Smooth muscle cell (in vitro differentiated cells): ENCODE measurements at regions not wholly inside any gene's neighbourhood (a gene's known extent, or its start where the extent isn't known, plus 50 kb on each side); places are given as distances from the start of the nearest gene placed in this dataset.

Experiments used
- DNase-seq: peaks from one replicate; lab custom pipeline; 2025; ENCODE audit not compliant: unreplicated experiment; lab: John Stamatoyannopoulos, UW
- H2AFZ ChIP-seq: fragments of 200-600 bp; sonication (generic); 2 replicates; pipeline ENCODE4 v1.6.0; 2016; ENCODE audit warnings: antibody characterized with exemption, low read depth, mild to moderate bottlenecking
- H3F3A ChIP-seq: fragments of 200-600 bp; sonication (generic); 2 replicates; pipeline ENCODE4 v1.6.0; 2017; ENCODE audit warnings: antibody characterized with exemption, low read depth
- H3K27ac ChIP-seq: fragments of 200-600 bp; sonication (generic); 2 replicates; pipeline ENCODE4 v1.5.1; 2016; ENCODE audit warnings: low read depth, mild to moderate bottlenecking
- H3K27me3 ChIP-seq: fragments of 200-600 bp; sonication (generic); 2 replicates; pipeline ENCODE4 v1.6.1; 2016; ENCODE audit warnings: low read depth, mild to moderate bottlenecking
- H3K36me3 ChIP-seq: fragments of 200-600 bp; sonication (generic); 2 replicates; pipeline ENCODE4 v1.5.1; 2016; ENCODE audit warnings: low read depth
- H3K4me1 ChIP-seq: fragments of 200-600 bp; sonication (generic); 2 replicates; pipeline ENCODE4 v1.5.1; 2016; ENCODE audit warnings: low read depth
- H3K4me2 ChIP-seq: fragments of 200-600 bp; sonication (generic); 2 replicates; pipeline ENCODE4 v1.6.0; 2016; ENCODE audit warnings: mild to moderate bottlenecking
- H3K4me3 ChIP-seq: fragments of 200-600 bp; sonication (generic); 2 replicates; pipeline ENCODE4 v1.5.1; 2016; ENCODE audit warnings: mild to moderate bottlenecking
- H3K79me2 ChIP-seq: fragments of 200-600 bp; sonication (generic); 2 replicates; pipeline ENCODE4 v1.6.0; 2016; ENCODE audit warnings: low read depth, mild to moderate bottlenecking
- H3K9ac ChIP-seq: fragments of 200-600 bp; sonication (generic); 2 replicates; pipeline ENCODE4 v1.6.0; 2016; ENCODE audit warnings: low read depth
- H3K9me3 ChIP-seq: fragments of 200-600 bp; sonication (generic); replicated peaks from 2 replicates; pipeline ENCODE4 v1.5.1; 2016; ENCODE audit warnings: low read depth
- H4K20me1 ChIP-seq: fragments of 200-600 bp; sonication (generic); 2 replicates; pipeline ENCODE4 v1.6.0; 2016; ENCODE audit warnings: low read depth
- whole genome bisulfite sequencing: methylation state at CpG from one replicate; pipeline ENCODE4 v1.1.7; 2016; ENCODE audit warnings: low lambda C conversion rate; 5-methylcytosine and 5-hydroxymethylcytosine counted together
- TF ChIP-seq, protein P1 (sequence below): fragments of 200-600 bp; sonication (generic); IDR thresholded peaks from 2 replicates; pipeline ENCODE4 v1.5.1; 2017; ENCODE audit warnings: borderline replicate concordance, mild to moderate bottlenecking, antibody characterized with exemption; ENCODE audit not compliant: insufficient read depth, poor library complexity, severe bottlenecking

DNA sequence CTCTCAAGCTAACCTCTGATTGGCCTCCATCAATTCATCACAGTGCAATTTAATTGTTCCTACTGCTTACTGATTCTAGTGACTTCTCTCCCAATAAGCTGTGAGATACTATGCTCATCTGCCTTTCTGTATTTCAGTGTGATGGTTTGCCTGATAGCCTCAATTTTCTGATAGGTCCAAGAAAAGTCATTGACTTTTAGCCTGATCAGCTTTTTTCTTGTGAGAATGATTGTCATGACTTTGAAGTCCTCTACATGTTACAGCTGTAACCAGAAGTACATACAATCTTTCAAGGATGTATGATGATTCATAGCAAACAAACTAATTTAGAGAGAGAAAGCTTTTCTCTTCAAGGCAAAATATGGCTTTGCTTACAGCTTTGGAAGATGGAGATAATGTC is 463.8 kb upstream of the CNTN3 start:
- Histone ChIP-seq H3K4me1 (no peaks in the 10 kb centered on the region), H2AFZ (no peak overlapping the region), H3K4me3 (no peak overlapping the region), H3K4me2 (no peak overlapping the region), H3F3A (no peaks in the 10 kb centered on the region), H3K27ac (no peak overlapping the region), H3K9ac (no peak overlapping the region), H3K79me2 (no peaks in the 10 kb centered on the region), H4K20me1 (no peaks in the 10 kb centered on the region), H3K27me3 (peaks cover 4% of the 10 kb centered on the region), H3K9me3 (no peaks in the 10 kb centered on the region), H3K36me3 (no peaks in the 10 kb centered on the region)
- TF ChIP-seq, protein P1, sequence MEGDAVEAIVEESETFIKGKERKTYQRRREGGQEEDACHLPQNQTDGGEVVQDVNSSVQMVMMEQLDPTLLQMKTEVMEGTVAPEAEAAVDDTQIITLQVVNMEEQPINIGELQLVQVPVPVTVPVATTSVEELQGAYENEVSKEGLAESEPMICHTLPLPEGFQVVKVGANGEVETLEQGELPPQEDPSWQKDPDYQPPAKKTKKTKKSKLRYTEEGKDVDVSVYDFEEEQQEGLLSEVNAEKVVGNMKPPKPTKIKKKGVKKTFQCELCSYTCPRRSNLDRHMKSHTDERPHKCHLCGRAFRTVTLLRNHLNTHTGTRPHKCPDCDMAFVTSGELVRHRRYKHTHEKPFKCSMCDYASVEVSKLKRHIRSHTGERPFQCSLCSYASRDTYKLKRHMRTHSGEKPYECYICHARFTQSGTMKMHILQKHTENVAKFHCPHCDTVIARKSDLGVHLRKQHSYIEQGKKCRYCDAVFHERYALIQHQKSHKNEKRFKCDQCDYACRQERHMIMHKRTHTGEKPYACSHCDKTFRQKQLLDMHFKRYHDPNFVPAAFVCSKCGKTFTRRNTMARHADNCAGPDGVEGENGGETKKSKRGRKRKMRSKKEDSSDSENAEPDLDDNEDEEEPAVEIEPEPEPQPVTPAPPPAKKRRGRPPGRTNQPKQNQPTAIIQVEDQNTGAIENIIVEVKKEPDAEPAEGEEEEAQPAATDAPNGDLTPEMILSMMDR = no peak
- no peak for DNase-seq

DNA sequence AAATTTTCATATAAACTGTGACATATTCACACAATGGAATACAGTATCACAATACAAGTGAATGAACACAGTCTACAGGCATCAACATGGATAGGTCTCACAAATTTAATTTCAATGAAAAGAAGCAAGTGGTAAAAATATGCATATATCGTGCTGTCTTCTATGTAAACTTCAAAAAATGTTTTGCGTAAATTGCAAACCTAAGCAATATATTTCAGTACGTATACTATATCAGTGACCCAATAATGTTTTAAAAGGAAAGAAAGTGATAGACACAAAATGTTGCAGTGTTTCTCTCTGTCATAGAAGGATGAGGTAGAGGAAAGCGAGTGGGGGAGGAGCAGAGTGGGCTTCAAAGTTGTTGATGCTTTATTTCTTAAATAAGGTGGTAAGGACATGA is 468.4 kb upstream of the CNTN3 start:
- H3K27me3 ChIP-seq = peaks cover 4% of the 10 kb centered on the region
- no peaks in the 10 kb centered on the region for H3F3A ChIP-seq
- no peak overlapping the region for H3K27ac ChIP-seq
- DNase-seq = no peak
- no peak overlapping the region for H3K4me2 ChIP-seq
- no peak overlapping the region for H3K9ac ChIP-seq
- TF ChIP-seq, protein P1 = no peak
- H4K20me1 ChIP-seq = no peaks in the 10 kb centered on the region
- no peak overlapping the region for H3K4me3 ChIP-seq
- no peaks in the 10 kb centered on the region for H3K9me3 ChIP-seq
- no peak overlapping the region for H2AFZ ChIP-seq
- H3K4me1 ChIP-seq = no peaks in the 10 kb centered on the region
- no peaks in the 10 kb centered on the region for H3K79me2 ChIP-seq
- 92% methylated on average over 4 of the region's 4 CpGs for whole genome bisulfite sequencing
- H3K36me3 ChIP-seq = no peaks in the 10 kb centered on the region

DNA sequence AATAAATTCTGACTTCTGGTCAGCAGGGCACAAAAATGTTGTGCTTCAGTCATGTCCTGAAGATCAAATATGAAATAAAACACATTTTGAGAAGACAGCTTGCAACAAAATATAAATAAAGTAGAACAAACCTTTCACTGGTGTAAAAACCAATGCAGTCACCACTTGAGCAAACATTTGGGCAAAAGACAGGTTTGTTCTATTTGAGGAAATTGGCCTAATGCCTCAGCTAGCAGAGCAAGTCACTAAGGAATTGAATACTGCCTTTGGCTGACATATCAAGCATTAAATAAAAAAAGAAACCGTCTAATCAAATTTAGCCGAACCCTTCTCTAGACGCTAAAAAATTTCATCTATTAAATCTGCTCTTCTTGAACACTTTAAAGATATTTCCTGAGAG is 475.4 kb upstream of the CNTN3 start:
- no peak overlapping the region for H3K4me3 ChIP-seq
- no peaks in the 10 kb centered on the region for H3K79me2 ChIP-seq
- H3K36me3 ChIP-seq = no peaks in the 10 kb centered on the region
- H2AFZ ChIP-seq = no peak overlapping the region
- H3K4me2 ChIP-seq = no peak overlapping the region
- TF ChIP-seq, protein P1 = no peak
- no peaks in the 10 kb centered on the region for H3K4me1 ChIP-seq
- no peaks in the 10 kb centered on the region for H3K9me3 ChIP-seq
- no peaks in the 10 kb centered on the region for H4K20me1 ChIP-seq
- no peak for DNase-seq
- H3K9ac ChIP-seq = no peak overlapping the region
- no peaks in the 10 kb centered on the region for H3F3A ChIP-seq
- H3K27ac ChIP-seq = no peak overlapping the region
- H3K27me3 ChIP-seq = no peaks in the 10 kb centered on the region
- WGBS = 86% methylated on average over 3 of the region's 3 CpGs

DNA sequence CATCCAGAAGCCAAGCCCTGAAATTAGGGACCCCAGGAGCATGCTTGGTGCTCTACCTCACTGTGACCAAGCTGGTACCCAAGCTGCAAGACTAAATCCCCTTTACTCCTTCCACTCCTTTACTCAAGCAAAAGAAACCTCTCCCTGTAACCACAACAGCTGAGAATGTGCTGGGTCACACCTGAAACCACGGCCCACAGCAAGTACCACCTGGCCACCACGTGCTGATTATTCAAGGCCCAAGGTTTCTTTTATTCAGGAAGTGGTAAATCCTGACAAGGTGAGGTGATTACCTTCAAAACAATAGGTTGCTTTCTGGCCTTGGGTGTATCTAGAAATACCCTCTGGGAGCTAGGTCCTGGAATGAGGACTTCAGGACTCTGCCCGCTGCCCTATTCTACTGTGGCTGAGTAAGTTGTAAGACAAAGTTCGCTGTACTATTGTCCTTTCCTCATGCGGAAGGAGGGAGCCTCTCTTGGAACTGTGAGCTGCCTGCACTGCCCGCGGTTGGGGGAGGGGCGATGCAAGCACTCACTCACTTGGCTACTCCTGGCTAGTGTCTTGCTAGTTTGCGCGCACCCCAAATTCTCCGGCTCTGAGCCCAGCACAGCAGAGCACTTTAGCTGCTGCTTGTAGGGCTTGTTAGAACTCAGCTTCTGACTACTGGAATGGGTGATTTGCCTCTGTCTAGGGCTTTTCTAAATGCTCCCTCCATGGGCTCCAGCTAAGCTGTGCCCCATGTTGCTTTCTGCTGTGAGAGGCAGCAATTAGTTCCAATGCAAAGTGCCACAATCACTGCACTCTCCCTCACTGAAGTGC is 487.1 kb upstream of the CNTN3 start:
- TF ChIP-seq, protein P1 = no peak
- no peaks in the 10 kb centered on the region for H3K4me1 ChIP-seq
- no peaks in the 10 kb centered on the region for H3K9me3 ChIP-seq
- H3K27ac ChIP-seq = no peak overlapping the region
- no peaks in the 10 kb centered on the region for H3F3A ChIP-seq
- DNase-seq = no peak
- H3K79me2 ChIP-seq = no peaks in the 10 kb centered on the region
- WGBS = 57% methylated on average over 11 of the region's 11 CpGs
- H3K27me3 ChIP-seq = no peaks in the 10 kb centered on the region
- no peak overlapping the region for H3K4me3 ChIP-seq
- H2AFZ ChIP-seq = no peak overlapping the region
- H3K36me3 ChIP-seq = no peaks in the 10 kb centered on the region
- H3K4me2 ChIP-seq = no peak overlapping the region
- H3K9ac ChIP-seq = no peak overlapping the region
- H4K20me1 ChIP-seq = no peaks in the 10 kb centered on the region
